Astrocyte (in vitro differentiated cells and primary cell): ENCODE measurements at regions not wholly inside any gene's neighbourhood (a gene's known extent, or its start where the extent isn't known, plus 50 kb on each side); places are given as distances from the start of the nearest gene placed in this dataset.
"Not testable (repeated sequence)": the region's sequence is repeated elsewhere in the genome, so short reads cannot be mapped to it uniquely, and the experiment has no call there.

ENCODE experiments used
- DNase-seq: peaks from one replicate; pipeline ENCODE4 v3.0.0-alpha.2; 2010; ENCODE audit warnings: low read depth
- FAIRE-seq: peaks from 2 replicates; lab custom pipeline; 2011; peaks lifted over from hg19 to GRCh38; lab: Jason Lieb, UNC
- H2AFZ ChIP-seq: 2 replicates; pipeline ENCODE4 v1.6.0; 2012; ENCODE audit warnings: low read depth, low read length, inconsistent platforms
- H3K27ac ChIP-seq: 2 replicates; pipeline ENCODE4 v1.5.1; 2011; ENCODE audit warnings: low read depth, low read length, inconsistent platforms
- H3K27me3 ChIP-seq: 2 replicates; pipeline ENCODE4 v1.6.0; 2011; ENCODE audit warnings: low read length, inconsistent platforms; ENCODE audit not compliant: insufficient read depth
- H3K36me3 ChIP-seq: 2 replicates; pipeline ENCODE4 v1.5.1; 2011; ENCODE audit warnings: low read length, inconsistent platforms; ENCODE audit not compliant: insufficient read depth
- H3K4me1 ChIP-seq: 2 replicates; pipeline ENCODE4 v1.5.1; 2011; ENCODE audit warnings: low read length, inconsistent platforms; ENCODE audit not compliant: insufficient read depth
- H3K4me2 ChIP-seq: 2 replicates; pipeline ENCODE4 v1.6.0; 2012; ENCODE audit warnings: low read length, inconsistent platforms
- H3K4me3 ChIP-seq: 2 replicates; pipeline ENCODE4 v1.5.1; 2011; ENCODE audit warnings: low read depth, mild to moderate bottlenecking, low read length, inconsistent platforms; ENCODE audit not compliant: insufficient read depth
- H3K79me2 ChIP-seq: 2 replicates; pipeline ENCODE4 v1.6.0; 2012; ENCODE audit warnings: mild to moderate bottlenecking, low read length, inconsistent platforms; ENCODE audit not compliant: insufficient read depth
- H3K9ac ChIP-seq: 2 replicates; pipeline ENCODE4 v1.6.0; 2012; ENCODE audit warnings: mild to moderate bottlenecking, low read length, inconsistent platforms
- H3K9me3 ChIP-seq: 2 replicates; pipeline ENCODE4 v1.5.1; 2012; ENCODE audit warnings: low read depth, mild to moderate bottlenecking, low read length, inconsistent platforms; ENCODE audit not compliant: insufficient read depth
- H4K20me1 ChIP-seq: 2 replicates; pipeline ENCODE4 v1.6.0; 2012; ENCODE audit warnings: low read length, inconsistent platforms; ENCODE audit not compliant: insufficient read depth
- H3K27ac Mint-ChIP-seq: one replicate; pipeline ENCODE4 v1.8.0; 2021; ENCODE audit warnings: mild to moderate bottlenecking, mixed read lengths; ENCODE audit not compliant: unreplicated experiment
- H3K27me3 Mint-ChIP-seq: one replicate; pipeline ENCODE4 v1.8.0; 2021; ENCODE audit warnings: low read depth, mixed read lengths; ENCODE audit not compliant: unreplicated experiment
- H3K36me3 Mint-ChIP-seq: one replicate; pipeline ENCODE4 v1.8.0; 2021; ENCODE audit warnings: low read depth, mixed read lengths; ENCODE audit not compliant: unreplicated experiment
- H3K4me1 Mint-ChIP-seq: one replicate; pipeline ENCODE4 v1.8.0; 2021; ENCODE audit warnings: low read depth, mixed read lengths; ENCODE audit not compliant: unreplicated experiment
- H3K4me3 Mint-ChIP-seq: one replicate; pipeline ENCODE4 v1.8.0; 2021; ENCODE audit warnings: mild to moderate bottlenecking, moderate library complexity, mixed read lengths; ENCODE audit not compliant: unreplicated experiment
- H3K9me3 Mint-ChIP-seq: one replicate; pipeline ENCODE4 v1.8.0; 2021; ENCODE audit warnings: mild to moderate bottlenecking, mixed read lengths; ENCODE audit not compliant: unreplicated experiment
- CTCF ChIP-seq: IDR thresholded peaks from 2 replicates; pipeline ENCODE4 v1.5.1; 2011; ENCODE audit warnings: low read depth, mild to moderate bottlenecking, inconsistent platforms, low read length, moderate library complexity; ENCODE audit not compliant: insufficient read depth
- EZH2 ChIP-seq: IDR thresholded peaks from 2 replicates; pipeline ENCODE4 v1.6.1; 2012; ENCODE audit warnings: mild to moderate bottlenecking, low read length, inconsistent platforms; ENCODE audit not compliant: insufficient read depth

GRCh38 chr14:81776531-81776930 lies 242.9 kb upstream of the SEL1L start:
- DNase-seq (no peak), FAIRE-seq (no peak)
- Mint-ChIP-seq H3K9me3 (no peaks in the 10 kb centered on the region), H3K4me1 (no peaks in the 10 kb centered on the region), H3K4me3 (no peak overlapping the region), H3K36me3 (no peaks in the 10 kb centered on the region), H3K27ac (no peak overlapping the region), H3K27me3 (no peaks in the 10 kb centered on the region)
- H3K9ac ChIP-seq, result no peak overlapping the region
- H3K27me3 ChIP-seq, result no peaks in the 10 kb centered on the region
- H3K79me2 ChIP-seq, result no peaks in the 10 kb centered on the region
- no peaks in the 10 kb centered on the region for H3K9me3 ChIP-seq
- no peak overlapping the region for H2AFZ ChIP-seq
- TF ChIP-seq CTCF, result no peak
- TF ChIP-seq EZH2, result no peak
- no peak overlapping the region for H3K27ac ChIP-seq
- H3K4me2 ChIP-seq, result no peak overlapping the region
- no peaks in the 10 kb centered on the region for H3K36me3 ChIP-seq
- H4K20me1 ChIP-seq, result no peaks in the 10 kb centered on the region
- no peak overlapping the region for H3K4me3 ChIP-seq
- no peaks in the 10 kb centered on the region for H3K4me1 ChIP-seq

GRCh38 chr14:81781798-81782197 lies 248.1 kb upstream of the SEL1L start:
- H3K36me3 Mint-ChIP-seq, H3K4me3 ChIP-seq, H3K9me3 Mint-ChIP-seq, H3K4me3 Mint-ChIP-seq, FAIRE-seq, H4K20me1 ChIP-seq, H3K9me3 ChIP-seq, H3K9ac ChIP-seq, H2AFZ ChIP-seq, H3K27ac Mint-ChIP-seq, H3K27me3 Mint-ChIP-seq, H3K27me3 ChIP-seq, H3K4me1 ChIP-seq, H3K79me2 ChIP-seq, H3K4me2 ChIP-seq, H3K27ac ChIP-seq, H3K4me1 Mint-ChIP-seq, DNase-seq, H3K36me3 ChIP-seq: not testable (repeated sequence)

GRCh38 chr14:81784084-81784483 lies 250.4 kb upstream of the SEL1L start:
- no peak for DNase-seq
- H3K79me2 ChIP-seq, result no peaks in the 10 kb centered on the region
- Mint-ChIP-seq H3K9me3 (peaks cover 1% of the 10 kb centered on the region), H3K27ac (no peak overlapping the region), H3K4me3 (no peak overlapping the region), H3K36me3 (no peaks in the 10 kb centered on the region), H3K4me1 (no peaks in the 10 kb centered on the region), H3K27me3 (no peaks in the 10 kb centered on the region)
- H3K4me2 ChIP-seq, result no peak overlapping the region
- H3K27ac ChIP-seq, result no peak overlapping the region
- H3K9me3 ChIP-seq, result no peaks in the 10 kb centered on the region
- H3K36me3 ChIP-seq, result no peaks in the 10 kb centered on the region
- no peak overlapping the region for H2AFZ ChIP-seq
- H3K4me3 ChIP-seq, result no peak overlapping the region
- no peaks in the 10 kb centered on the region for H3K27me3 ChIP-seq
- no peak for FAIRE-seq
- H3K9ac ChIP-seq, result no peak overlapping the region
- no peaks in the 10 kb centered on the region for H3K4me1 ChIP-seq
- H4K20me1 ChIP-seq, result no peaks in the 10 kb centered on the region
- no peak for TF ChIP-seq CTCF
- no peak for TF ChIP-seq EZH2
